HepG2 (cell line): ENCODE measurements at regions not wholly inside any gene's neighbourhood (a gene's known extent, or its start where the extent isn't known, plus 50 kb on each side); places are given as distances from the start of the nearest gene placed in this dataset.

Source experiments
- AKAP8 ChIP-seq: sonication (generic); formaldehyde crosslinking; IDR thresholded peaks from 2 replicates; pipeline ENCODE4 v1.5.1; 2020; ENCODE audit warnings: mild to moderate bottlenecking, missing genetic modification reagents
- BRCA1 ChIP-seq: sonication (generic); formaldehyde crosslinking; IDR thresholded peaks from 2 replicates; pipeline ENCODE4 v1.4.0; 2020; ENCODE audit warnings: missing genetic modification reagents
- EEA1 ChIP-seq: sonication (generic); formaldehyde crosslinking; IDR thresholded peaks from 2 replicates; pipeline ENCODE4 v1.5.1; 2020; ENCODE audit warnings: mild to moderate bottlenecking, missing genetic modification reagents, borderline replicate concordance
- GABPA ChIP-seq, 2 experiments: IDR thresholded peaks; 2 replicates each; pipeline ENCODE4 v1.6.1; 2011 to 2016; ENCODE audit warnings: low read depth in 2 of 2, low read length in 1 of 2, missing biosample characterization in 1 of 2, missing genetic modification characterization in 1 of 2
- HNF1A ChIP-seq, 2 experiments: sonication (generic) in 1 of 2; formaldehyde crosslinking in 1 of 2; IDR thresholded peaks; 2 replicates each; pipeline versions ENCODE4 v1.4.0 to v1.6.1; 2016 to 2020; ENCODE audit warnings: borderline replicate concordance in 1 of 2, low read depth in 1 of 2, mild to moderate bottlenecking in 1 of 2, missing genetic modification reagents in 1 of 2
- HNRNPLL ChIP-seq: fragments of 200-400 bp; formaldehyde crosslinking; IDR thresholded peaks from 2 replicates; pipeline ENCODE4 v1.6.1; 2017; ENCODE audit warnings: mild to moderate bottlenecking, low read depth, low read length; ENCODE audit not compliant: poor library complexity, severe bottlenecking
- KDM5A ChIP-seq: fragments of 200-600 bp; sonication (generic); IDR thresholded peaks from 2 replicates; pipeline ENCODE4 v1.7.0; 2018; ENCODE audit warnings: antibody characterized with exemption, mild to moderate bottlenecking, low read length, borderline replicate concordance
- KLF13 ChIP-seq: sonication (generic); formaldehyde crosslinking; IDR thresholded peaks from 2 replicates; pipeline ENCODE4 v1.4.0; 2020; ENCODE audit warnings: mild to moderate bottlenecking, missing genetic modification reagents
- MAFF ChIP-seq: IDR thresholded peaks from 2 replicates; pipeline ENCODE4 v1.6.1; 2011; ENCODE audit warnings: low read depth, low read length, improper control_type of control experiment
- MTF1 ChIP-seq: sonication (generic); formaldehyde crosslinking; IDR thresholded peaks from 2 replicates; pipeline ENCODE4 v1.5.0; 2020; ENCODE audit warnings: missing genetic modification reagents
- MXD3 ChIP-seq: IDR thresholded peaks from 2 replicates; pipeline ENCODE4 v1.6.1; 2016; ENCODE audit warnings: mild to moderate bottlenecking, missing biosample characterization, missing genetic modification reagents
- POLR2G ChIP-seq: fragments of 200-400 bp; formaldehyde crosslinking; IDR thresholded peaks from 2 replicates; pipeline ENCODE4 v1.6.1; 2018; ENCODE audit warnings: mild to moderate bottlenecking, low read depth, low read length, moderate library complexity
- SMAD3 ChIP-seq: sonication (generic); formaldehyde crosslinking; IDR thresholded peaks from 2 replicates; pipeline ENCODE4 v1.4.0; 2020; ENCODE audit warnings: missing genetic modification reagents
- SMARCE1 ChIP-seq: fragments of 450-650 bp; IDR thresholded peaks from 2 replicates; pipeline ENCODE4 v1.6.1; 2017; ENCODE audit warnings: borderline replicate concordance
- XBP1 ChIP-seq: sonication (generic); formaldehyde crosslinking; IDR thresholded peaks from 2 replicates; pipeline ENCODE4 v1.5.0; 2020; ENCODE audit warnings: missing genetic modification reagents
- ZMYM3 ChIP-seq: sonication (generic); formaldehyde crosslinking; IDR thresholded peaks from 2 replicates; pipeline ENCODE4 v1.5.1; 2020; ENCODE audit warnings: mild to moderate bottlenecking, missing genetic modification reagents
- ZNF18 ChIP-seq: sonication (generic); formaldehyde crosslinking; IDR thresholded peaks from 2 replicates; pipeline ENCODE4 v1.8.0; 2022; ENCODE audit warnings: mild to moderate bottlenecking, missing genetic modification reagents; ENCODE audit not compliant: insufficient replicate concordance
- ZNF672 ChIP-seq: sonication (generic); formaldehyde crosslinking; IDR thresholded peaks from 2 replicates; pipeline ENCODE4 v1.8.1; 2022; ENCODE audit warnings: missing genetic modification reagents
- TF ChIP-seq, protein P1 (sequence below): sonication (generic); formaldehyde crosslinking; IDR thresholded peaks from 2 replicates; pipeline ENCODE4 v1.4.0; 2020; ENCODE audit warnings: missing genetic modification reagents, borderline replicate concordance
- TF ChIP-seq, protein P2 (sequence below): sonication (generic); formaldehyde crosslinking; IDR thresholded peaks from 2 replicates; pipeline ENCODE4 v1.4.0; 2020; ENCODE audit warnings: mild to moderate bottlenecking, missing genetic modification reagents

- TF ChIP-seq HNF1A (IDR thresholded peaks at IDR 0.05; ENCODE audit: low read depth) (peak; percentile 94), HNF1A (CRISPR knock-in tag; IDR thresholded peaks at IDR 0.05; ENCODE audit: borderline replicate concordance) (peak; percentile 97), BRCA1 (CRISPR knock-in tag) (no peak), HNRNPLL (no peak), KLF13 (no peak), SMAD3 (no peak; the same call in 1 of the 2 replicates), MTF1 (no peak), ZMYM3 (CRISPR knock-in tag) (no peak), ZNF672 (CRISPR knock-in tag) (no peak), XBP1 (CRISPR knock-in tag) (no peak), MAFF (peak; percentile 86), POLR2G (0 out of 2 replicates have a peak, but pooled peaks have one; percentile 24), KDM5A (no peak), ZNF18 (no peak), SMARCE1 (no peak), AKAP8 (CRISPR knock-in tag) (no peak), EEA1 (no peak), GABPA (IDR thresholded peaks at IDR 0.05; ENCODE audit: low read depth, low read length) (no peak), GABPA (CRISPR knock-in tag; IDR thresholded peaks at IDR 0.05; ENCODE audit: low read depth) (no peak), MXD3 (no peak)
- TF ChIP-seq, protein P1, sequence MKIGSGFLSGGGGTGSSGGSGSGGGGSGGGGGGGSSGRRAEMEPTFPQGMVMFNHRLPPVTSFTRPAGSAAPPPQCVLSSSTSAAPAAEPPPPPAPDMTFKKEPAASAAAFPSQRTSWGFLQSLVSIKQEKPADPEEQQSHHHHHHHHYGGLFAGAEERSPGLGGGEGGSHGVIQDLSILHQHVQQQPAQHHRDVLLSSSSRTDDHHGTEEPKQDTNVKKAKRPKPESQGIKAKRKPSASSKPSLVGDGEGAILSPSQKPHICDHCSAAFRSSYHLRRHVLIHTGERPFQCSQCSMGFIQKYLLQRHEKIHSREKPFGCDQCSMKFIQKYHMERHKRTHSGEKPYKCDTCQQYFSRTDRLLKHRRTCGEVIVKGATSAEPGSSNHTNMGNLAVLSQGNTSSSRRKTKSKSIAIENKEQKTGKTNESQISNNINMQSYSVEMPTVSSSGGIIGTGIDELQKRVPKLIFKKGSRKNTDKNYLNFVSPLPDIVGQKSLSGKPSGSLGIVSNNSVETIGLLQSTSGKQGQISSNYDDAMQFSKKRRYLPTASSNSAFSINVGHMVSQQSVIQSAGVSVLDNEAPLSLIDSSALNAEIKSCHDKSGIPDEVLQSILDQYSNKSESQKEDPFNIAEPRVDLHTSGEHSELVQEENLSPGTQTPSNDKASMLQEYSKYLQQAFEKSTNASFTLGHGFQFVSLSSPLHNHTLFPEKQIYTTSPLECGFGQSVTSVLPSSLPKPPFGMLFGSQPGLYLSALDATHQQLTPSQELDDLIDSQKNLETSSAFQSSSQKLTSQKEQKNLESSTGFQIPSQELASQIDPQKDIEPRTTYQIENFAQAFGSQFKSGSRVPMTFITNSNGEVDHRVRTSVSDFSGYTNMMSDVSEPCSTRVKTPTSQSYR (CRISPR knock-in tag), result no peak
- TF ChIP-seq, protein P2, sequence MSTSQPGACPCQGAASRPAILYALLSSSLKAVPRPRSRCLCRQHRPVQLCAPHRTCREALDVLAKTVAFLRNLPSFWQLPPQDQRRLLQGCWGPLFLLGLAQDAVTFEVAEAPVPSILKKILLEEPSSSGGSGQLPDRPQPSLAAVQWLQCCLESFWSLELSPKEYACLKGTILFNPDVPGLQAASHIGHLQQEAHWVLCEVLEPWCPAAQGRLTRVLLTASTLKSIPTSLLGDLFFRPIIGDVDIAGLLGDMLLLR (CRISPR knock-in tag), result no peak
These were observed 63.4 kb upstream of the CARD18 start (continued) for GRCh38 chr11:105202844-105203548.
